ENCODE measurements at regions not wholly inside any gene's neighbourhood (a gene's known extent, or its start where the extent isn't known, plus 50 kb on each side); places are given as distances from the start of the nearest gene placed in this dataset.

DNA sequence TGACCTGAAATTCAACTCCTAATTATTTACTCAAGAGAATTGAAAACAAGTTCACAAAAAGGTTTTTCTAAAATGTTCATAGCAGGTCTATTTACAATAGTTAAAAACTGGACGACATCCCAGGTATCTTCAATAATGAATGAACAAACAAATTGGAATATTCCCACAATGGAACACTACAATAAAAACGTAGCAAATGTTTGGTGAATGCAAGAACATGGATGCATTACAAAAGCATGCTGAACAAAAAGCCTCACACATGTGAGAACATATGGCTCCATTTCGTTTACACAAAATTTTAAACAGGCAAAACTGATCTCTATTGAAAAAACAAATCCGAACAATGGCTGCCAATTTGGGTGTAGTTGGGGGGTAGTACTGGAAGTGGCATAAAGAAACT, 669.9 kb downstream of the MTRR start:
- TF ChIP-seq, protein P1, sequence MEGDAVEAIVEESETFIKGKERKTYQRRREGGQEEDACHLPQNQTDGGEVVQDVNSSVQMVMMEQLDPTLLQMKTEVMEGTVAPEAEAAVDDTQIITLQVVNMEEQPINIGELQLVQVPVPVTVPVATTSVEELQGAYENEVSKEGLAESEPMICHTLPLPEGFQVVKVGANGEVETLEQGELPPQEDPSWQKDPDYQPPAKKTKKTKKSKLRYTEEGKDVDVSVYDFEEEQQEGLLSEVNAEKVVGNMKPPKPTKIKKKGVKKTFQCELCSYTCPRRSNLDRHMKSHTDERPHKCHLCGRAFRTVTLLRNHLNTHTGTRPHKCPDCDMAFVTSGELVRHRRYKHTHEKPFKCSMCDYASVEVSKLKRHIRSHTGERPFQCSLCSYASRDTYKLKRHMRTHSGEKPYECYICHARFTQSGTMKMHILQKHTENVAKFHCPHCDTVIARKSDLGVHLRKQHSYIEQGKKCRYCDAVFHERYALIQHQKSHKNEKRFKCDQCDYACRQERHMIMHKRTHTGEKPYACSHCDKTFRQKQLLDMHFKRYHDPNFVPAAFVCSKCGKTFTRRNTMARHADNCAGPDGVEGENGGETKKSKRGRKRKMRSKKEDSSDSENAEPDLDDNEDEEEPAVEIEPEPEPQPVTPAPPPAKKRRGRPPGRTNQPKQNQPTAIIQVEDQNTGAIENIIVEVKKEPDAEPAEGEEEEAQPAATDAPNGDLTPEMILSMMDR (IDR thresholded peaks at IDR 0.05) = no peak
- TF ChIP-seq EP300 (IDR thresholded peaks at IDR 0.05) (no peak), POLR2AphosphoS5 (IDR thresholded peaks at IDR 0.05) (no peak), POLR2A (IDR thresholded peaks at IDR 0.05) (no peak)
